Keratinocyte (primary cell): ENCODE measurements at regions not wholly inside any gene's neighbourhood (a gene's known extent, or its start where the extent isn't known, plus 50 kb on each side); places are given as distances from the start of the nearest gene placed in this dataset.

Source experiments
- DNase-seq: peaks from one replicate; pipeline ENCODE4 v3.0.0-alpha.2; 2011; ENCODE audit warnings: low read depth, missing footprints, low spot score
- FAIRE-seq: peaks from 2 replicates; lab custom pipeline; 2011; peaks lifted over from hg19 to GRCh38; lab: Jason Lieb, UNC
- H2AFZ ChIP-seq: 2 replicates; pipeline ENCODE4 v1.6.0; 2012; ENCODE audit warnings: low read length, control low read depth, inconsistent platforms; ENCODE audit not compliant: control insufficient read depth
- H3K27ac ChIP-seq: 2 replicates; pipeline ENCODE4 v1.5.1; 2011; ENCODE audit warnings: low read length; ENCODE audit not compliant: control insufficient read depth, insufficient read depth
- H3K27me3 ChIP-seq: 3 replicates; pipeline ENCODE4 v1.6.0; 2011; ENCODE audit warnings: low read length; ENCODE audit not compliant: control insufficient read depth, insufficient read depth; ENCODE audit errors: extremely low read depth
- H3K36me3 ChIP-seq, 2 experiments: 2 replicates in 1 of 2; 3 replicates in 1 of 2; pipeline ENCODE4 v1.5.1; 2011; ENCODE audit warnings: low read length in 2 of 2, mild to moderate bottlenecking in 1 of 2; ENCODE audit not compliant: control insufficient read depth in 2 of 2, insufficient read depth in 2 of 2; ENCODE audit errors: extremely low read depth in 1 of 2
- H3K4me1 ChIP-seq: 3 replicates; pipeline ENCODE4 v1.5.1; 2011; ENCODE audit warnings: low read length; ENCODE audit not compliant: control insufficient read depth, insufficient read depth; ENCODE audit errors: extremely low read depth
- H3K4me2 ChIP-seq: 3 replicates; pipeline ENCODE4 v1.6.0; 2011; ENCODE audit warnings: low read depth, low read length; ENCODE audit not compliant: control insufficient read depth, insufficient read depth; ENCODE audit errors: extremely low read depth
- H3K4me3 ChIP-seq, 3 experiments: fragments of 200-600 bp in 1 of 3; sonication (generic) in 1 of 3; 2 replicates in 2 of 3; 3 replicates in 1 of 3; pipeline ENCODE4 v1.5.1; 2011 to 2016; ENCODE audit warnings: low read length in 3 of 3, mild to moderate bottlenecking in 3 of 3, control low read depth in 2 of 3, inconsistent platforms in 1 of 3, low read depth in 1 of 3, mixed read lengths in 1 of 3, mixed run types in 1 of 3, moderate library complexity in 1 of 3; ENCODE audit not compliant: control insufficient read depth in 2 of 3, insufficient read depth in 2 of 3; ENCODE audit errors: extremely low read depth in 1 of 3
- H3K79me2 ChIP-seq: 2 replicates; pipeline ENCODE4 v1.6.0; 2012; ENCODE audit warnings: low read length; ENCODE audit not compliant: control insufficient read depth, insufficient read depth
- H3K9ac ChIP-seq: 3 replicates; pipeline ENCODE4 v1.6.0; 2011; ENCODE audit warnings: low read length; ENCODE audit not compliant: control insufficient read depth, insufficient read depth; ENCODE audit errors: extremely low read depth
- H3K9me1 ChIP-seq: 3 replicates; pipeline ENCODE4 v1.6.0; 2011; ENCODE audit warnings: low read length; ENCODE audit not compliant: control insufficient read depth, insufficient read depth; ENCODE audit errors: extremely low read depth
- H3K9me3 ChIP-seq: 2 replicates; pipeline ENCODE4 v1.5.1; 2012; ENCODE audit warnings: low read depth, low read length; ENCODE audit not compliant: control insufficient read depth
- H4K20me1 ChIP-seq: 3 replicates; pipeline ENCODE4 v1.6.0; 2011; ENCODE audit warnings: low read length; ENCODE audit not compliant: control insufficient read depth, insufficient read depth; ENCODE audit errors: extremely low read depth
- CTCF ChIP-seq, 3 experiments: IDR thresholded peaks in 1 of 3; conservative IDR thresholded peaks in 1 of 3; optimal IDR thresholded peaks in 1 of 3; 2 replicates in 2 of 3; 3 replicates in 1 of 3; pipeline versions ENCODE3 to v1.5.1; 2011; ENCODE audit warnings: low read length in 3 of 3, mild to moderate bottlenecking in 3 of 3, moderate library complexity in 2 of 3, control low read depth in 1 of 3, inconsistent platforms in 1 of 3; ENCODE audit not compliant: insufficient read depth in 2 of 3; ENCODE audit errors: extremely low read depth in 1 of 3
- EZH2 ChIP-seq: IDR thresholded peaks from one replicate; pipeline ENCODE4 v1.6.1; 2012; ENCODE audit warnings: inconsistent platforms, mild to moderate bottlenecking, low read length, moderate library complexity
- dilution Hi-C: fragments of 300-500 bp; cut with MboI; formaldehyde crosslinking; loops from one replicate; pipeline ENCODE4 v1.7.0; 2020; ENCODE audit warnings: low sequenced_read_pairs; ENCODE audit not compliant: extremely low pct_ligation_motif_present

DNA sequence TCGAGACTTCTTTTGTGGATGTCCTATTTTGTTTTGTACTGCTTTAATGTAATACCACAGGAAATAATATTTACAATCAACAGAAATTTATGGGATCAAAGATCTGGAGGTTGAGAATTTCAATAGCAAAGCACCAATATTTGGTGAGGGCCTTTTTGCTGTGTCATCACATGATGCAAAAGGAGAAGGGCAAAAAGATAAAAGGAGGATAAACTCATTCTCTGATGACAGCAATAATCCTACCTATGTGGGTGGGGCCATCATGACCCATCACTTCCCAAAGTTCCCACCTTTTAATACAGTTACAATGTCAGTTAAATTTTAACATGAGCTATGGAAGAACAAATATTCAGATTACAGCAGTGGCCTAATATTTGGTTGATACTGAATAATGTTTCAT lies 832.9 kb downstream of the OTOL1 start:
- H3K36me3 ChIP-seq = no peaks in the 10 kb centered on the region
- DNase-seq (no peak), FAIRE-seq (no peak)
- no peak overlapping the region for H3K27ac ChIP-seq
- no peak overlapping the region for H3K4me3 ChIP-seq
- H3K4me2 ChIP-seq = no peak overlapping the region
- H3K27me3 ChIP-seq = no peaks in the 10 kb centered on the region
- no peak overlapping the region for H2AFZ ChIP-seq
- H3K9me3 ChIP-seq = no peaks in the 10 kb centered on the region
- no peaks in the 10 kb centered on the region for H3K79me2 ChIP-seq
- no peaks in the 10 kb centered on the region for H4K20me1 ChIP-seq
- dilution Hi-C loops = no loop called here
- H3K9me1 ChIP-seq = no peaks in the 10 kb centered on the region
- no peaks in the 10 kb centered on the region for H3K4me1 ChIP-seq
- no peak for TF ChIP-seq CTCF (optimal IDR thresholded peaks at IDR 0.05 in 1 of 3, IDR thresholded peaks at IDR 0.05 in 1 of 3, conservative IDR thresholded peaks at IDR 0.05 in 1 of 3; ENCODE audit: extremely low read depth in 1 of 3, insufficient read depth in 2 of 3, low read length in 3 of 3)
- no peak for TF ChIP-seq EZH2
- no peak overlapping the region for H3K9ac ChIP-seq

GRCh38 chr3:162332344-162332743 lies 835.7 kb downstream of the OTOL1 start:
- no peak for FAIRE-seq
- Histone ChIP-seq H3K9ac (no peak overlapping the region), H3K4me1 (no peaks in the 10 kb centered on the region), H3K9me3 (peaks cover 3% of the 10 kb centered on the region), H3K9me1 (no peaks in the 10 kb centered on the region), H3K79me2 (no peaks in the 10 kb centered on the region), H4K20me1 (no peaks in the 10 kb centered on the region), H3K4me3 (no peak overlapping the region), H3K36me3 (no peaks in the 10 kb centered on the region), H3K27me3 (no peaks in the 10 kb centered on the region), H3K27ac (no peak overlapping the region), H2AFZ (no peak overlapping the region), H3K4me2 (no peak overlapping the region)
- dilution Hi-C loops = no loop called here
- DNase-seq = no peak
- TF ChIP-seq EZH2 = no peak
- TF ChIP-seq CTCF (optimal IDR thresholded peaks at IDR 0.05 in 1 of 3, IDR thresholded peaks at IDR 0.05 in 1 of 3, conservative IDR thresholded peaks at IDR 0.05 in 1 of 3; ENCODE audit: extremely low read depth in 1 of 3, insufficient read depth in 2 of 3, low read length in 3 of 3) = no peak
